ENCODE measurements at regions not wholly inside any gene's neighbourhood (a gene's known extent, or its start where the extent isn't known, plus 50 kb on each side); places are given as distances from the start of the nearest gene placed in this dataset.

- TF ChIP-seq, protein P1, sequence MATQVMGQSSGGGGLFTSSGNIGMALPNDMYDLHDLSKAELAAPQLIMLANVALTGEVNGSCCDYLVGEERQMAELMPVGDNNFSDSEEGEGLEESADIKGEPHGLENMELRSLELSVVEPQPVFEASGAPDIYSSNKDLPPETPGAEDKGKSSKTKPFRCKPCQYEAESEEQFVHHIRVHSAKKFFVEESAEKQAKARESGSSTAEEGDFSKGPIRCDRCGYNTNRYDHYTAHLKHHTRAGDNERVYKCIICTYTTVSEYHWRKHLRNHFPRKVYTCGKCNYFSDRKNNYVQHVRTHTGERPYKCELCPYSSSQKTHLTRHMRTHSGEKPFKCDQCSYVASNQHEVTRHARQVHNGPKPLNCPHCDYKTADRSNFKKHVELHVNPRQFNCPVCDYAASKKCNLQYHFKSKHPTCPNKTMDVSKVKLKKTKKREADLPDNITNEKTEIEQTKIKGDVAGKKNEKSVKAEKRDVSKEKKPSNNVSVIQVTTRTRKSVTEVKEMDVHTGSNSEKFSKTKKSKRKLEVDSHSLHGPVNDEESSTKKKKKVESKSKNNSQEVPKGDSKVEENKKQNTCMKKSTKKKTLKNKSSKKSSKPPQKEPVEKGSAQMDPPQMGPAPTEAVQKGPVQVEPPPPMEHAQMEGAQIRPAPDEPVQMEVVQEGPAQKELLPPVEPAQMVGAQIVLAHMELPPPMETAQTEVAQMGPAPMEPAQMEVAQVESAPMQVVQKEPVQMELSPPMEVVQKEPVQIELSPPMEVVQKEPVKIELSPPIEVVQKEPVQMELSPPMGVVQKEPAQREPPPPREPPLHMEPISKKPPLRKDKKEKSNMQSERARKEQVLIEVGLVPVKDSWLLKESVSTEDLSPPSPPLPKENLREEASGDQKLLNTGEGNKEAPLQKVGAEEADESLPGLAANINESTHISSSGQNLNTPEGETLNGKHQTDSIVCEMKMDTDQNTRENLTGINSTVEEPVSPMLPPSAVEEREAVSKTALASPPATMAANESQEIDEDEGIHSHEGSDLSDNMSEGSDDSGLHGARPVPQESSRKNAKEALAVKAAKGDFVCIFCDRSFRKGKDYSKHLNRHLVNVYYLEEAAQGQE (IDR thresholded peaks at IDR 0.05; ENCODE audit: borderline replicate concordance): no peak
- TF ChIP-seq, protein P1 (CRISPR knock-in tag; IDR thresholded peaks at IDR 0.05; ENCODE audit: low read depth): no peak
- TF ChIP-seq ZNF778 (CRISPR knock-in tag; IDR thresholded peaks at IDR 0.05) (no peak), NCOA2 (IDR thresholded peaks at IDR 0.05; ENCODE audit: partially characterized antibody in 2 of 2) (no peak), CREM (IDR thresholded peaks at IDR 0.05; ENCODE audit: low read depth) (no peak)
Observed at GRCh38 chr14:100471441-100472093, 115.7 kb downstream of the BEGAIN start (continued).
